GM23338 (cell line): ENCODE measurements at regions not wholly inside any gene's neighbourhood (a gene's known extent, or its start where the extent isn't known, plus 50 kb on each side); places are given as distances from the start of the nearest gene placed in this dataset.

Experiments used
- ATAC-seq: fragments of 200-7000 bp; cut with Tn5 transposase; 3 replicates; pipeline ENCODE4 v1.9.1; 2020
- DNase-seq: peaks from one replicate; pipeline ENCODE4 v3.0.0-alpha.2; 2015; ENCODE audit warnings: low spot score
- H2AFZ ChIP-seq: fragments of 200-600 bp; sonication (generic); 2 replicates; pipeline ENCODE4 v1.8.0; 2016; ENCODE audit warnings: antibody characterized with exemption, mild to moderate bottlenecking, moderate library complexity
- H3F3A ChIP-seq: fragments of 200-600 bp; sonication (generic); replicated peaks from 2 replicates; pipeline ENCODE4 v1.8.0; 2017; ENCODE audit warnings: antibody characterized with exemption, mixed run types, low read depth
- H3K27ac ChIP-seq: fragments of 200-600 bp; sonication (generic); 2 replicates; pipeline ENCODE4 v1.6.1; 2016; ENCODE audit warnings: low read depth
- H3K27me3 ChIP-seq: fragments of 200-600 bp; sonication (generic); 2 replicates; pipeline ENCODE4 v1.8.0; 2016; ENCODE audit warnings: mild to moderate bottlenecking, mixed run types, moderate library complexity; ENCODE audit not compliant: insufficient read depth
- H3K36me3 ChIP-seq: fragments of 200-600 bp; sonication (generic); 2 replicates; pipeline ENCODE4 v1.8.0; 2016; ENCODE audit warnings: mild to moderate bottlenecking; ENCODE audit not compliant: insufficient read depth
- H3K4me1 ChIP-seq: fragments of 200-600 bp; sonication (generic); 2 replicates; pipeline ENCODE4 v1.8.0; 2016; ENCODE audit warnings: mild to moderate bottlenecking, moderate library complexity; ENCODE audit not compliant: insufficient read depth
- H3K4me2 ChIP-seq: fragments of 200-600 bp; sonication (generic); 2 replicates; pipeline ENCODE4 v1.7.1; 2017; ENCODE audit warnings: mixed run types
- H3K4me3 ChIP-seq: fragments of 200-600 bp; sonication (generic); 2 replicates; pipeline ENCODE4 v1.6.1; 2016; ENCODE audit warnings: mixed run types
- H3K79me2 ChIP-seq: fragments of 200-600 bp; sonication (generic); replicated peaks from 2 replicates; pipeline ENCODE4 v1.8.0; 2017; ENCODE audit warnings: mild to moderate bottlenecking; ENCODE audit not compliant: insufficient read depth
- H3K9me2 ChIP-seq: fragments of 200-600 bp; sonication (generic); 2 replicates; pipeline ENCODE4 v1.8.0; 2017; ENCODE audit not compliant: insufficient read depth
- H4K20me1 ChIP-seq: fragments of 200-600 bp; sonication (generic); replicated peaks from 2 replicates; pipeline ENCODE4 v1.8.0; 2017; ENCODE audit warnings: mild to moderate bottlenecking; ENCODE audit not compliant: insufficient read depth
- H3K27ac Mint-ChIP-seq: 2 replicates; pipeline ENCODE4 v1.8.0; 2020; ENCODE audit warnings: inconsistent platforms, mild to moderate bottlenecking, moderate library complexity, mixed read lengths
- H3K27me3 Mint-ChIP-seq: 3 replicates; pipeline ENCODE4 v1.8.0; 2022; ENCODE audit warnings: low read depth, mild to moderate bottlenecking, moderate library complexity, mixed read lengths, inconsistent platforms; ENCODE audit not compliant: insufficient read depth, poor library complexity
- H3K36me3 Mint-ChIP-seq: 3 replicates; pipeline ENCODE4 v1.8.0; 2021; ENCODE audit warnings: low read depth, mild to moderate bottlenecking, inconsistent platforms, moderate library complexity, mixed read lengths
- H3K4me1 Mint-ChIP-seq: 3 replicates; pipeline ENCODE4 v1.8.0; 2020; ENCODE audit warnings: mild to moderate bottlenecking, inconsistent platforms, mixed read lengths
- H3K4me3 Mint-ChIP-seq: 3 replicates; pipeline ENCODE4 v1.8.0; 2021; ENCODE audit warnings: moderate library complexity, mild to moderate bottlenecking, inconsistent platforms, mixed read lengths
- H3K9me3 Mint-ChIP-seq: 3 replicates; pipeline ENCODE4 v1.8.0; 2020; ENCODE audit warnings: moderate library complexity, mild to moderate bottlenecking, inconsistent platforms, mixed read lengths
- CREB1 ChIP-seq: fragments of 250-450 bp; sonication (Bioruptor Pico); IDR thresholded peaks from 2 replicates; pipeline ENCODE4 v1.5.0; 2020; ENCODE audit warnings: low read depth, mild to moderate bottlenecking, moderate library complexity
- CTCF ChIP-seq, 2 experiments: fragments of 200-600 bp in 1 of 2; sonication (generic) in 1 of 2; conservative IDR thresholded peaks; 2 replicates each; pipeline versions ENCODE4 v1.5.1 to v1.6.1; 2016 to 2017; ENCODE audit warnings: antibody characterized with exemption in 2 of 2, low read depth in 2 of 2, mild to moderate bottlenecking in 2 of 2, moderate library complexity in 1 of 2
- EZH2 ChIP-seq: fragments of 200-600 bp; sonication (generic); IDR thresholded peaks from one replicate; pipeline ENCODE4 v1.8.0; 2017; ENCODE audit warnings: antibody characterized with exemption, mild to moderate bottlenecking, low read depth; ENCODE audit not compliant: unreplicated experiment
- EZH2phosphoT487 ChIP-seq: fragments of 200-600 bp; sonication (generic); IDR thresholded peaks from one replicate; pipeline ENCODE4 v1.8.1; 2018; ENCODE audit warnings: antibody characterized with exemption; ENCODE audit not compliant: unreplicated experiment
- JUNB ChIP-seq: IDR thresholded peaks from one replicate; pipeline ENCODE4 v1.6.1; 2016; ENCODE audit warnings: antibody characterized with exemption; ENCODE audit not compliant: unreplicated experiment
- NANOG ChIP-seq: IDR thresholded peaks from 2 replicates; pipeline ENCODE4 v1.6.1; 2016; ENCODE audit warnings: antibody characterized with exemption, borderline replicate concordance
- POLR2AphosphoS5 ChIP-seq: IDR thresholded peaks from 2 replicates; pipeline ENCODE4 v1.6.1; 2016; ENCODE audit warnings: antibody characterized with exemption, low read depth
- STAT1 ChIP-seq: IDR thresholded peaks from one replicate; pipeline ENCODE4 v1.6.1; 2016; ENCODE audit warnings: antibody characterized with exemption; ENCODE audit not compliant: unreplicated experiment
- ZNF114 ChIP-seq: fragments of 250-450 bp; sonication (Bioruptor Pico); IDR thresholded peaks from 2 replicates; pipeline ENCODE4 v1.5.0; 2020; ENCODE audit warnings: mild to moderate bottlenecking, moderate library complexity
- ZNF331 ChIP-seq: fragments of 250-450 bp; sonication (Bioruptor Pico); IDR thresholded peaks from 2 replicates; pipeline ENCODE4 v1.5.0; 2020; ENCODE audit warnings: low read depth, mild to moderate bottlenecking, moderate library complexity
- TF ChIP-seq, protein P1 (sequence below): fragments of 250-450 bp; sonication (Bioruptor Pico); IDR thresholded peaks from 2 replicates; pipeline ENCODE4 v1.5.0; 2020; ENCODE audit warnings: mild to moderate bottlenecking, moderate library complexity
- TF ChIP-seq, protein P2 (sequence below): IDR thresholded peaks from one replicate; pipeline ENCODE4 v1.6.1; 2018; ENCODE audit warnings: antibody characterized with exemption; ENCODE audit not compliant: unreplicated experiment
- TF ChIP-seq, protein P3 (sequence below): IDR thresholded peaks from 2 replicates; pipeline ENCODE4 v1.6.1; 2016; ENCODE audit warnings: antibody characterized with exemption

- no peak overlapping the region for H3K4me3 ChIP-seq
- TF ChIP-seq NANOG (no peak), POLR2AphosphoS5 (no peak), CREB1 (CRISPR knock-in tag) (no peak), EZH2 (no peak), EZH2phosphoT487 (no peak), STAT1 (no peak), ZNF331 (CRISPR knock-in tag) (no peak), JUNB (no peak), CTCF (conservative IDR thresholded peaks at IDR 0.05; ENCODE audit: low read depth in 2 of 2) (no peak), ZNF114 (CRISPR knock-in tag) (no peak)
- TF ChIP-seq, protein P1, sequence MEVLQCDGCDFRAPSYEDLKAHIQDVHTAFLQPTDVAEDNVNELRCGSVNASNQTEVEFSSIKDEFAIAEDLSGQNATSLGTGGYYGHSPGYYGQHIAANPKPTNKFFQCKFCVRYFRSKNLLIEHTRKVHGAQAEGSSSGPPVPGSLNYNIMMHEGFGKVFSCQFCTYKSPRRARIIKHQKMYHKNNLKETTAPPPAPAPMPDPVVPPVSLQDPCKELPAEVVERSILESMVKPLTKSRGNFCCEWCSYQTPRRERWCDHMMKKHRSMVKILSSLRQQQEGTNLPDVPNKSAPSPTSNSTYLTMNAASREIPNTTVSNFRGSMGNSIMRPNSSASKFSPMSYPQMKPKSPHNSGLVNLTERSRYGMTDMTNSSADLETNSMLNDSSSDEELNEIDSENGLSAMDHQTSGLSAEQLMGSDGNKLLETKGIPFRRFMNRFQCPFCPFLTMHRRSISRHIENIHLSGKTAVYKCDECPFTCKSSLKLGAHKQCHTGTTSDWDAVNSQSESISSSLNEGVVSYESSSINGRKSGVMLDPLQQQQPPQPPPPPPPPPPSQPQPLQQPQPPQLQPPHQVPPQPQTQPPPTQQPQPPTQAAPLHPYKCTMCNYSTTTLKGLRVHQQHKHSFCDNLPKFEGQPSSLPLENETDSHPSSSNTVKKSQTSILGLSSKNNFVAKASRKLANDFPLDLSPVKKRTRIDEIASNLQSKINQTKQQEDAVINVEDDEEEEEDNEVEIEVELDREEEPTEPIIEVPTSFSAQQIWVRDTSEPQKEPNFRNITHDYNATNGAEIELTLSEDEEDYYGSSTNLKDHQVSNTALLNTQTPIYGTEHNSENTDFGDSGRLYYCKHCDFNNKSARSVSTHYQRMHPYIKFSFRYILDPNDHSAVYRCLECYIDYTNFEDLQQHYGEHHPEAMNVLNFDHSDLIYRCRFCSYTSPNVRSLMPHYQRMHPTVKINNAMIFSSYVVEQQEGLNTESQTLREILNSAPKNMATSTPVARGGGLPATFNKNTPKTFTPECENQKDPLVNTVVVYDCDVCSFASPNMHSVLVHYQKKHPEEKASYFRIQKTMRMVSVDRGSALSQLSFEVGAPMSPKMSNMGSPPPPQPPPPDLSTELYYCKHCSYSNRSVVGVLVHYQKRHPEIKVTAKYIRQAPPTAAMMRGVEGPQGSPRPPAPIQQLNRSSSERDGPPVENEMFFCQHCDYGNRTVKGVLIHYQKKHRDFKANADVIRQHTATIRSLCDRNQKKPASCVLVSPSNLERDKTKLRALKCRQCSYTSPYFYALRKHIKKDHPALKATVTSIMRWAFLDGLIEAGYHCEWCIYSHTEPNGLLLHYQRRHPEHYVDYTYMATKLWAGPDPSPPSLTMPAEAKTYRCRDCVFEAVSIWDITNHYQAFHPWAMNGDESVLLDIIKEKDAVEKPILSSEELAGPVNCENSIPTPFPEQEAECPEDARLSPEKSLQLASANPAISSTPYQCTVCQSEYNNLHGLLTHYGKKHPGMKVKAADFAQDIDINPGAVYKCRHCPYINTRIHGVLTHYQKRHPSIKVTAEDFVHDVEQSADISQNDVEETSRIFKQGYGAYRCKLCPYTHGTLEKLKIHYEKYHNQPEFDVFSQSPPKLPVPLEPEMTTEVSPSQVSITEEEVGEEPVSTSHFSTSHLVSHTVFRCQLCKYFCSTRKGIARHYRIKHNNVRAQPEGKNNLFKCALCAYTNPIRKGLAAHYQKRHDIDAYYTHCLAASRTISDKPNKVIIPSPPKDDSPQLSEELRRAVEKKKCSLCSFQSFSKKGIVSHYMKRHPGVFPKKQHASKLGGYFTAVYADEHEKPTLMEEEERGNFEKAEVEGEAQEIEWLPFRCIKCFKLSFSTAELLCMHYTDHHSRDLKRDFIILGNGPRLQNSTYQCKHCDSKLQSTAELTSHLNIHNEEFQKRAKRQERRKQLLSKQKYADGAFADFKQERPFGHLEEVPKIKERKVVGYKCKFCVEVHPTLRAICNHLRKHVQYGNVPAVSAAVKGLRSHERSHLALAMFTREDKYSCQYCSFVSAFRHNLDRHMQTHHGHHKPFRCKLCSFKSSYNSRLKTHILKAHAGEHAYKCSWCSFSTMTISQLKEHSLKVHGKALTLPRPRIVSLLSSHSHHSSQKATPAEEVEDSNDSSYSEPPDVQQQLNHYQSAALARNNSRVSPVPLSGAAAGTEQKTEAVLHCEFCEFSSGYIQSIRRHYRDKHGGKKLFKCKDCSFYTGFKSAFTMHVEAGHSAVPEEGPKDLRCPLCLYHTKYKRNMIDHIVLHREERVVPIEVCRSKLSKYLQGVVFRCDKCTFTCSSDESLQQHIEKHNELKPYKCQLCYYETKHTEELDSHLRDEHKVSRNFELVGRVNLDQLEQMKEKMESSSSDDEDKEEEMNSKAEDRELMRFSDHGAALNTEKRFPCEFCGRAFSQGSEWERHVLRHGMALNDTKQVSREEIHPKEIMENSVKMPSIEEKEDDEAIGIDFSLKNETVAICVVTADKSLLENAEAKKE (CRISPR knock-in tag) = no peak
- TF ChIP-seq, protein P2, sequence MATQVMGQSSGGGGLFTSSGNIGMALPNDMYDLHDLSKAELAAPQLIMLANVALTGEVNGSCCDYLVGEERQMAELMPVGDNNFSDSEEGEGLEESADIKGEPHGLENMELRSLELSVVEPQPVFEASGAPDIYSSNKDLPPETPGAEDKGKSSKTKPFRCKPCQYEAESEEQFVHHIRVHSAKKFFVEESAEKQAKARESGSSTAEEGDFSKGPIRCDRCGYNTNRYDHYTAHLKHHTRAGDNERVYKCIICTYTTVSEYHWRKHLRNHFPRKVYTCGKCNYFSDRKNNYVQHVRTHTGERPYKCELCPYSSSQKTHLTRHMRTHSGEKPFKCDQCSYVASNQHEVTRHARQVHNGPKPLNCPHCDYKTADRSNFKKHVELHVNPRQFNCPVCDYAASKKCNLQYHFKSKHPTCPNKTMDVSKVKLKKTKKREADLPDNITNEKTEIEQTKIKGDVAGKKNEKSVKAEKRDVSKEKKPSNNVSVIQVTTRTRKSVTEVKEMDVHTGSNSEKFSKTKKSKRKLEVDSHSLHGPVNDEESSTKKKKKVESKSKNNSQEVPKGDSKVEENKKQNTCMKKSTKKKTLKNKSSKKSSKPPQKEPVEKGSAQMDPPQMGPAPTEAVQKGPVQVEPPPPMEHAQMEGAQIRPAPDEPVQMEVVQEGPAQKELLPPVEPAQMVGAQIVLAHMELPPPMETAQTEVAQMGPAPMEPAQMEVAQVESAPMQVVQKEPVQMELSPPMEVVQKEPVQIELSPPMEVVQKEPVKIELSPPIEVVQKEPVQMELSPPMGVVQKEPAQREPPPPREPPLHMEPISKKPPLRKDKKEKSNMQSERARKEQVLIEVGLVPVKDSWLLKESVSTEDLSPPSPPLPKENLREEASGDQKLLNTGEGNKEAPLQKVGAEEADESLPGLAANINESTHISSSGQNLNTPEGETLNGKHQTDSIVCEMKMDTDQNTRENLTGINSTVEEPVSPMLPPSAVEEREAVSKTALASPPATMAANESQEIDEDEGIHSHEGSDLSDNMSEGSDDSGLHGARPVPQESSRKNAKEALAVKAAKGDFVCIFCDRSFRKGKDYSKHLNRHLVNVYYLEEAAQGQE = no peak
- TF ChIP-seq, protein P3, sequence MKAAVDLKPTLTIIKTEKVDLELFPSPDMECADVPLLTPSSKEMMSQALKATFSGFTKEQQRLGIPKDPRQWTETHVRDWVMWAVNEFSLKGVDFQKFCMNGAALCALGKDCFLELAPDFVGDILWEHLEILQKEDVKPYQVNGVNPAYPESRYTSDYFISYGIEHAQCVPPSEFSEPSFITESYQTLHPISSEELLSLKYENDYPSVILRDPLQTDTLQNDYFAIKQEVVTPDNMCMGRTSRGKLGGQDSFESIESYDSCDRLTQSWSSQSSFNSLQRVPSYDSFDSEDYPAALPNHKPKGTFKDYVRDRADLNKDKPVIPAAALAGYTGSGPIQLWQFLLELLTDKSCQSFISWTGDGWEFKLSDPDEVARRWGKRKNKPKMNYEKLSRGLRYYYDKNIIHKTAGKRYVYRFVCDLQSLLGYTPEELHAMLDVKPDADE = no peak
- H3K4me1 ChIP-seq = no peaks in the 10 kb centered on the region
- no peak overlapping the region for H3K4me2 ChIP-seq
- no peak overlapping the region for H2AFZ ChIP-seq
- no peaks in the 10 kb centered on the region for H4K20me1 ChIP-seq
- H3K4me3 Mint-ChIP-seq = no peak overlapping the region
- no peaks in the 10 kb centered on the region for H3K27me3 Mint-ChIP-seq
- no peaks in the 10 kb centered on the region for H3F3A ChIP-seq
- peaks cover 3% of the 10 kb centered on the region; the same call in 1 of the 3 replicates for H3K4me1 Mint-ChIP-seq
- DNase-seq (no peak), ATAC-seq (no peak)
- no peak overlapping the region for H3K27ac ChIP-seq
- no peaks in the 10 kb centered on the region for H3K27me3 ChIP-seq
- no peak overlapping the region; the same call in 1 of the 2 replicates for H3K27ac Mint-ChIP-seq
- H3K36me3 Mint-ChIP-seq = no peaks in the 10 kb centered on the region; the same call in 1 of the 3 replicates
- H3K79me2 ChIP-seq = no peaks in the 10 kb centered on the region
- H3K9me3 Mint-ChIP-seq = peaks cover 6% of the 10 kb centered on the region; the same call in 2 of the 3 replicates
- no peaks in the 10 kb centered on the region for H3K36me3 ChIP-seq
- H3K9me2 ChIP-seq = 0 out of 2 replicates have a peak, but pooled peaks cover 7% of the 10 kb centered on the region
Measured at GRCh38 chr6:10203651-10204050, 211.2 kb downstream of the TFAP2A start.
